Activated CD8-positive, alpha-beta T cell treated with anti-CD3 and anti-CD28 coated beads for 36 hours (primary cell): ENCODE measurements at regions not wholly inside any gene's neighbourhood (a gene's known extent, or its start where the extent isn't known, plus 50 kb on each side); places are given as distances from the start of the nearest gene placed in this dataset.

ENCODE experiments used
- ATAC-seq: fragments of 200-7000 bp; cut with Tn5 transposase; one replicate; pipeline ENCODE4 v1.10.0; 2021; ENCODE audit warnings: mild to moderate bottlenecking, moderate library complexity
- CTCF ChIA-PET: fragments of 350-600 bp; sonication (Branson Sonifier 250); formaldehyde crosslinking; loops from one replicate; lab custom pipeline; 2021; ENCODE audit warnings: antibody characterized with exemption; lab: Charles Lee
- POLR2A ChIA-PET: fragments of 350-600 bp; sonication (Branson Sonifier 250); formaldehyde crosslinking; loops from one replicate; lab custom pipeline; 2021; ENCODE audit warnings: antibody characterized with exemption; lab: Charles Lee
- DNase-seq: peaks from one replicate; pipeline ENCODE4 v3.0.0-alpha.2; 2020
- H3K27ac Mint-ChIP-seq: one replicate; pipeline ENCODE4 v1.8.0; 2021; ENCODE audit warnings: mild to moderate bottlenecking, mixed read lengths
- H3K27me3 Mint-ChIP-seq: one replicate; pipeline ENCODE4 v1.8.0; 2021; ENCODE audit warnings: mixed read lengths
- H3K36me3 Mint-ChIP-seq: one replicate; pipeline ENCODE4 v1.8.0; 2021; ENCODE audit warnings: low read depth, mixed read lengths
- H3K4me1 Mint-ChIP-seq: one replicate; pipeline ENCODE4 v1.8.0; 2021; ENCODE audit warnings: low read depth, mixed read lengths
- H3K4me3 Mint-ChIP-seq: one replicate; pipeline ENCODE4 v1.8.0; 2021; ENCODE audit warnings: mild to moderate bottlenecking, moderate library complexity, mixed read lengths
- H3K9me3 Mint-ChIP-seq: one replicate; pipeline ENCODE4 v1.8.0; 2021; ENCODE audit warnings: mixed read lengths
- intact Hi-C: fragments of 100-400 bp; cut with micrococcal nuclease; formaldehyde crosslinking; loops from one replicate; pipeline ENCODE4 v1.10.0; 2022
- TF ChIP-seq, protein P1 (sequence below): fragments of 200-600 bp; IDR thresholded peaks from one replicate; pipeline ENCODE4 v1.8.0; 2022; ENCODE audit warnings: antibody characterized with exemption, mild to moderate bottlenecking

- ATAC-seq = no peak
- H3K9me3 Mint-ChIP-seq = peaks cover 20% of the 10 kb centered on the region
- H3K36me3 Mint-ChIP-seq = no peaks in the 10 kb centered on the region
- no peak for DNase-seq
- no peak overlapping the region for H3K4me3 Mint-ChIP-seq
- TF ChIP-seq, protein P1, sequence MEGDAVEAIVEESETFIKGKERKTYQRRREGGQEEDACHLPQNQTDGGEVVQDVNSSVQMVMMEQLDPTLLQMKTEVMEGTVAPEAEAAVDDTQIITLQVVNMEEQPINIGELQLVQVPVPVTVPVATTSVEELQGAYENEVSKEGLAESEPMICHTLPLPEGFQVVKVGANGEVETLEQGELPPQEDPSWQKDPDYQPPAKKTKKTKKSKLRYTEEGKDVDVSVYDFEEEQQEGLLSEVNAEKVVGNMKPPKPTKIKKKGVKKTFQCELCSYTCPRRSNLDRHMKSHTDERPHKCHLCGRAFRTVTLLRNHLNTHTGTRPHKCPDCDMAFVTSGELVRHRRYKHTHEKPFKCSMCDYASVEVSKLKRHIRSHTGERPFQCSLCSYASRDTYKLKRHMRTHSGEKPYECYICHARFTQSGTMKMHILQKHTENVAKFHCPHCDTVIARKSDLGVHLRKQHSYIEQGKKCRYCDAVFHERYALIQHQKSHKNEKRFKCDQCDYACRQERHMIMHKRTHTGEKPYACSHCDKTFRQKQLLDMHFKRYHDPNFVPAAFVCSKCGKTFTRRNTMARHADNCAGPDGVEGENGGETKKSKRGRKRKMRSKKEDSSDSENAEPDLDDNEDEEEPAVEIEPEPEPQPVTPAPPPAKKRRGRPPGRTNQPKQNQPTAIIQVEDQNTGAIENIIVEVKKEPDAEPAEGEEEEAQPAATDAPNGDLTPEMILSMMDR = no peak
- intact Hi-C loops = no loop called here
- no peaks in the 10 kb centered on the region for H3K27me3 Mint-ChIP-seq
- CTCF ChIA-PET = no interaction called here
- no peak overlapping the region for H3K27ac Mint-ChIP-seq
- no peaks in the 10 kb centered on the region for H3K4me1 Mint-ChIP-seq
- POLR2A ChIA-PET = no interaction called here
Observed at GRCh38 chr1:104720741-104721140, 971.0 kb downstream of the AMY1C start.

DNA sequence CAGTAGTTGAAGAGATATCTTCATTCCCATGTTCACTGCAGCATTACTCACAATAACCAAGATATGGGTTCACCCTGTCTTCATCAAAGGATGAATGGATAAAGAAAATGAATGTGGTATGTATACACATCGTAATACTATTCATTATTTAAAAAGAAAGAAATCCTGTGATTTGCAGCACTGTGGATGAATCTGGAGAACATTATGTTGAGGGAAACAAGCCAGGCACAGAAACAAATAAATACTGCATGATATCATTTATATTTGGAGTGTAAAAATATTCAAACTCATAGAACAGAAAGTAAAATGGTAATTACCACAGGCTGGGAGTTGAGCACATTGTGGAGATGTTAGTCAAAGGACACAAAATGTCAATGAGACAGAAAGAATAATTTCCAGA is 977.2 kb downstream of the AMY1C start:
- ChIA-PET CTCF (no interaction called here), POLR2A (no interaction called here)
- DNase-seq (no peak), ATAC-seq (no peak)
- H3K27me3 Mint-ChIP-seq = no peaks in the 10 kb centered on the region
- TF ChIP-seq, protein P1 = no peak
- no peak overlapping the region for H3K27ac Mint-ChIP-seq
- no peaks in the 10 kb centered on the region for H3K36me3 Mint-ChIP-seq
- intact Hi-C loops = no loop called here
- peaks cover 25% of the 10 kb centered on the region for H3K9me3 Mint-ChIP-seq
- H3K4me3 Mint-ChIP-seq = no peak overlapping the region
- H3K4me1 Mint-ChIP-seq = no peaks in the 10 kb centered on the region

- TF ChIP-seq, protein P1 = no peak
- peaks cover 18% of the 10 kb centered on the region for H3K9me3 Mint-ChIP-seq
- intact Hi-C loops = no loop called here
- no peaks in the 10 kb centered on the region for H3K4me1 Mint-ChIP-seq
- no peak for DNase-seq
- ATAC-seq = no peak
- H3K27ac Mint-ChIP-seq = no peak overlapping the region
- H3K27me3 Mint-ChIP-seq = no peaks in the 10 kb centered on the region
- CTCF ChIA-PET = no interaction called here
- no peaks in the 10 kb centered on the region for H3K36me3 Mint-ChIP-seq
- H3K4me3 Mint-ChIP-seq = no peak overlapping the region
- POLR2A ChIA-PET = no interaction called here
Observed at GRCh38 chr1:104733866-104734265, 984.2 kb downstream of the AMY1C start.

GRCh38 chr1:104745875-104746274 is 996.2 kb downstream of the AMY1C start:
- Mint-ChIP-seq H3K9me3 (peaks cover 9% of the 10 kb centered on the region), H3K4me1 (no peaks in the 10 kb centered on the region), H3K4me3 (no peak overlapping the region), H3K27me3 (no peaks in the 10 kb centered on the region), H3K27ac (no peak overlapping the region), H3K36me3 (no peaks in the 10 kb centered on the region)
- intact Hi-C loops = no loop called here
- ChIA-PET POLR2A (no interaction called here), CTCF (no interaction called here)
- ATAC-seq = no peak
- TF ChIP-seq, protein P1 = no peak
- no peak for DNase-seq

DNA sequence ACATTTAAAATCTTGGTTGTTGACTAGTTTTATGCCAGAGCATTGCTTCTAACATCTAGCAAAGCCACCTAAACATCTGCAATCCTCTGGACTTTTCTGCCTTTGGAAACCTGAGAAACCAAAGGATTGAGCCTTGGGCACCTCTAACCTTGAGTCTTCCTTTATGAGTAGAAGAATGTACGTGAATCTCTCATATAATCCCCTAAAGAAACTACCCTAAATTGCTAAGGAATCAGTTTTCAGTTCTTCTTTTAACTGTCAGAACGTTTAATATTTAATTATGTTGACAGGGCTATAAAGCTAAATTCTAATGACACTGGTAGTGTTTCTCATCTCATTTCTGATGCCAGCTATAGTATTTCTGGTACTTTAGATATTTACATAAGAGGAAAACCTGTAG is 997.3 kb downstream of the AMY1C start:
- TF ChIP-seq, protein P1 = no peak
- intact Hi-C loops = no loop called here
- H3K9me3 Mint-ChIP-seq = peaks cover 7% of the 10 kb centered on the region
- H3K4me3 Mint-ChIP-seq = no peak overlapping the region
- H3K27ac Mint-ChIP-seq = no peak overlapping the region
- ATAC-seq (no peak), DNase-seq (no peak)
- H3K27me3 Mint-ChIP-seq = no peaks in the 10 kb centered on the region
- ChIA-PET CTCF (no interaction called here), POLR2A (no interaction called here)
- H3K36me3 Mint-ChIP-seq = no peaks in the 10 kb centered on the region
- no peaks in the 10 kb centered on the region for H3K4me1 Mint-ChIP-seq
